Adrenal gland (tissue), 5 donors: ENCODE measurements at regions not wholly inside any gene's neighbourhood (a gene's known extent, or its start where the extent isn't known, plus 50 kb on each side); places are given as distances from the start of the nearest gene placed in this dataset.

ENCODE experiments used
- POLR2A ChIP-seq, 2 donors: fragments of 450-650 bp; IDR thresholded peaks; one replicate each; pipeline ENCODE4 v1.6.1; 2017; ENCODE audit warnings: antibody characterized with exemption in 2 of 2, mild to moderate bottlenecking in 2 of 2, moderate library complexity in 1 of 2
- TF ChIP-seq, protein P1 (sequence below), 6 experiments: fragments of 450-650 bp in 4 of 6; fragments of 200-600 bp in 2 of 6; sonication (generic) in 1 of 6; IDR thresholded peaks; 1 replicate in 5 of 6; 2 replicates in 1 of 6; pipeline versions ENCODE4 v1.5.1 to v1.8.0; 2016 to 2021; ENCODE audit warnings: antibody characterized with exemption in 6 of 6, mild to moderate bottlenecking in 2 of 6, moderate library complexity in 1 of 6
- donor health status: DM: no; HTN: no; CAD: no.

DNA sequence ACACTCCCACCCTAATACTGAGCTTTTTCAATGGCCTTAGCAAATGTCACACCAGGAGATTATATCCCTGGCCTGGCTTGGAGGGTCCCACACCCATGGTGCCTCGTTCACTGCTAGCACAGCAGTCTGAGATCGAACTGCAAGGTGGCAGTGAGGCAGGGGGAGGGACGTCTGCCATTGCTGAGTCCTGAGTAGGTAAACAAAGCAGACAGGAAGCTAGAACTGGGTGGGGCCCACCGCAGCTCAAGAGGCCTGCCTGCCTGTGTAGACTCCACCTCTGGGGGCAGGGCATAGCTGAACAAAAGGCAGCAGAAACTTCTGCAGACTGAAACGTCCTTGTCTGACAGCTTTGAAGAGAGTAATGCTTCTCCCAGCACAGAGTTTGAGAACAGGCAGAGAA lies 338.9 kb upstream of the MBL2 start:
- TF ChIP-seq, protein P1, sequence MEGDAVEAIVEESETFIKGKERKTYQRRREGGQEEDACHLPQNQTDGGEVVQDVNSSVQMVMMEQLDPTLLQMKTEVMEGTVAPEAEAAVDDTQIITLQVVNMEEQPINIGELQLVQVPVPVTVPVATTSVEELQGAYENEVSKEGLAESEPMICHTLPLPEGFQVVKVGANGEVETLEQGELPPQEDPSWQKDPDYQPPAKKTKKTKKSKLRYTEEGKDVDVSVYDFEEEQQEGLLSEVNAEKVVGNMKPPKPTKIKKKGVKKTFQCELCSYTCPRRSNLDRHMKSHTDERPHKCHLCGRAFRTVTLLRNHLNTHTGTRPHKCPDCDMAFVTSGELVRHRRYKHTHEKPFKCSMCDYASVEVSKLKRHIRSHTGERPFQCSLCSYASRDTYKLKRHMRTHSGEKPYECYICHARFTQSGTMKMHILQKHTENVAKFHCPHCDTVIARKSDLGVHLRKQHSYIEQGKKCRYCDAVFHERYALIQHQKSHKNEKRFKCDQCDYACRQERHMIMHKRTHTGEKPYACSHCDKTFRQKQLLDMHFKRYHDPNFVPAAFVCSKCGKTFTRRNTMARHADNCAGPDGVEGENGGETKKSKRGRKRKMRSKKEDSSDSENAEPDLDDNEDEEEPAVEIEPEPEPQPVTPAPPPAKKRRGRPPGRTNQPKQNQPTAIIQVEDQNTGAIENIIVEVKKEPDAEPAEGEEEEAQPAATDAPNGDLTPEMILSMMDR (IDR thresholded peaks at IDR 0.05), result no peak
- no peak for TF ChIP-seq POLR2A (IDR thresholded peaks at IDR 0.05)
